NB4 (cell line): ENCODE measurements at regions not wholly inside any gene's neighbourhood (a gene's known extent, or its start where the extent isn't known, plus 50 kb on each side); places are given as distances from the start of the nearest gene placed in this dataset.

ENCODE experiments used
- DNase-seq: peaks from one replicate; pipeline ENCODE4 v3.0.0; 2010; ENCODE audit warnings: low read depth
- H3K4me3 ChIP-seq: one replicate; pipeline ENCODE4 v1.5.1; 2011; ENCODE audit warnings: mild to moderate bottlenecking, low read depth, low read length, moderate library complexity
- MYC ChIP-seq: IDR thresholded peaks from 2 replicates; pipeline ENCODE4 v1.6.1; 2011; ENCODE audit warnings: low read depth, low read length
- POLR2A ChIP-seq: IDR thresholded peaks from 2 replicates; pipeline ENCODE4 v1.6.1; 2011; ENCODE audit warnings: mild to moderate bottlenecking; ENCODE audit not compliant: insufficient read length; ENCODE audit errors: extremely low read depth
- TF ChIP-seq, protein P1 (sequence below): IDR thresholded peaks from 2 replicates; pipeline ENCODE4 v1.6.1; 2011; ENCODE audit warnings: low read depth, low read length
- TF ChIP-seq, protein P2 (sequence below): IDR thresholded peaks from one replicate; pipeline ENCODE4 v1.5.1; 2012; ENCODE audit warnings: low read depth, low read length

DNA sequence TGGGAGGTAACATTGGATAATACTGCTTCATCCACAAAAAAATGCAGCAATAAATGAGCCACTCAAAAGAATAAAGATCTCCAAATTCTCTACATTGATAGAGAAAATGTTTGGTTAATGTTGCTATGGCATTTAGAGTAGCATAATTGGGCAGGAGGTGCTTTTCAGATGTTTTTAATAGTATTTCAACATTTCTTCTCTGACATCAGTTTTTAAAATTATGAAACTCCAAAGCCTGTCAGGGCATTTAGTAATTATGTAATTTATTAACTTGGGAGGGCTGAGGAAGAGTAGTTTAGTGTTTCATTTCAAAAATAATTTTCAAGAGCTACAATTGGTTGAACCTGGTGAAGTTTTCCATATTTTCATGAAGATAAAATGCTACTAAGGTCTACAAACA is 211.3 kb upstream of the INTU start:
- no peak overlapping the region for H3K4me3 ChIP-seq
- no peak for TF ChIP-seq MYC
- no peak for TF ChIP-seq POLR2A
- TF ChIP-seq, protein P1, sequence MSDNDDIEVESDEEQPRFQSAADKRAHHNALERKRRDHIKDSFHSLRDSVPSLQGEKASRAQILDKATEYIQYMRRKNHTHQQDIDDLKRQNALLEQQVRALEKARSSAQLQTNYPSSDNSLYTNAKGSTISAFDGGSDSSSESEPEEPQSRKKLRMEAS: no peak
- TF ChIP-seq, protein P2, sequence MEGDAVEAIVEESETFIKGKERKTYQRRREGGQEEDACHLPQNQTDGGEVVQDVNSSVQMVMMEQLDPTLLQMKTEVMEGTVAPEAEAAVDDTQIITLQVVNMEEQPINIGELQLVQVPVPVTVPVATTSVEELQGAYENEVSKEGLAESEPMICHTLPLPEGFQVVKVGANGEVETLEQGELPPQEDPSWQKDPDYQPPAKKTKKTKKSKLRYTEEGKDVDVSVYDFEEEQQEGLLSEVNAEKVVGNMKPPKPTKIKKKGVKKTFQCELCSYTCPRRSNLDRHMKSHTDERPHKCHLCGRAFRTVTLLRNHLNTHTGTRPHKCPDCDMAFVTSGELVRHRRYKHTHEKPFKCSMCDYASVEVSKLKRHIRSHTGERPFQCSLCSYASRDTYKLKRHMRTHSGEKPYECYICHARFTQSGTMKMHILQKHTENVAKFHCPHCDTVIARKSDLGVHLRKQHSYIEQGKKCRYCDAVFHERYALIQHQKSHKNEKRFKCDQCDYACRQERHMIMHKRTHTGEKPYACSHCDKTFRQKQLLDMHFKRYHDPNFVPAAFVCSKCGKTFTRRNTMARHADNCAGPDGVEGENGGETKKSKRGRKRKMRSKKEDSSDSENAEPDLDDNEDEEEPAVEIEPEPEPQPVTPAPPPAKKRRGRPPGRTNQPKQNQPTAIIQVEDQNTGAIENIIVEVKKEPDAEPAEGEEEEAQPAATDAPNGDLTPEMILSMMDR: no peak
- no peak for DNase-seq

DNA sequence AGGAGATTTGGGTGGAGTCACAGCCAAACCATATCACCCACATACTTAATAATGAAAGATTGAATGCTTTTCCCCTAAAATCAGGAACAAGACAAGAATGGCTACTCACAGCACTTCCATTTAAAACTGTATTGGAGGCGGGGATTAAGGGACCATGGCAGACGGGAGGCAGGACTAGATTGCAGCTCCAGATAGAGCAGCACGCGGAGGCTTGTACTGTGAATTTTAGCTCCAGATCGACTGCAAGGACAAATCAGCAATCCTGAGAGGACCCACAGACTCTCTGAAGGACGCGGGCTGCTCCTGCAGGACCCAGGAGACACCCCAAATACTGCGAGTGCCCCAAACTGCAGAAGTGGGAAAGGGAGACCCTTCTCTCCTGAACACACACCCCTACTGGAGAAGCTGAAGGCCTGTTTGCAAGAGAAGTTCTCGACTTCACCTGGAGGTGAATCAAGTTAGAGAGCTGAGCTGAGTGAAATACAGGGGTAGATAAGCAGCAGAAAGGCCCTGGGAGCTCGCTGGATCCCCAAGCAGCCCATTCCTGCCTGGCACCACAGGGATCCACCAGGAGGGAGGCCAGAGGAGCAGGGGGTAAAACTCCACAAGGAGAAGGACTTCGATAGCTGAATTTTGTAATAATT is 207.4 kb upstream of the INTU start:
- no peak overlapping the region for H3K4me3 ChIP-seq
- TF ChIP-seq POLR2A: no peak
- TF ChIP-seq, protein P2: no peak
- DNase-seq: no peak

DNA sequence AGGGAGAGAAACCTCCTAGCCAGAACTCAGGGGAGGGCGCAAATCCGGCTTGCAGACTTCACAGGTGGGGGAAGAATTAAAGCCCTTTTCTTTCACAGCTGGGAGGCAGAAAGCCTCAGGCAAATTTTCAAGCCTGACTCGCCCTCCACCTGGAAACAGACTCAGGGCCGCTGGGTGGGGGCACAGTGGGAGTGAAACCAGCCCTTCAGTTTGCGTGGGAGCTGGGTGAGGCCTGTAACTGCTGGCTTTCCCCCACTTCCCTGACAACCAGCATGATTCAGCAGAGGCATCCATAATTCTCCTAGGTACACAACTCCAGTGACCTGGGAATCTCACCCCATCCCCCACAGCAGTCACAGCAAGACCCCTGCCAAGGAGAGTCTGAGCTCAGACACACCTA is 206.9 kb upstream of the INTU start:
- no peak for DNase-seq

DNA sequence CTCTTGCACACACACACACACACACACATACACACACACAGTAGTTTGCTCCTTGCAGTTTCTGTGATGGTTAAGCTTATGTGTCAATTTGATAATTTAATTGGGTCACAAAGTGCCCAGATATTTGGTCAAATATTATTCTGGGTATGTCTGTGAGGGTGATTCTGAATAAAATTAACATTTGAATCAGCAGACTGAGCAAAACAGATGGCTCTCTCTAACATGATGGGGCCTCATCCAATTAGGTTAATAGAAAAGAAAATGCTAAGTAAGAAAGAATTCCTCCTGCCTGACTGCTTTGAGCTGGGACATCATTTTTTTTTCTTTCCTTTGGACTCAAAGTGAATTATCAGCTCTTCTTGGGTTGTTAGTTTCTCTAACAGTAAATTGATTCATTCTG is 191.2 kb upstream of the INTU start:
- TF ChIP-seq, protein P2: no peak
- TF ChIP-seq POLR2A: no peak
- TF ChIP-seq, protein P1: no peak
- TF ChIP-seq MYC: no peak
- DNase-seq: no peak

More for the DNA sequence above, 206.9 kb upstream of the INTU start:
- no peak overlapping the region for H3K4me3 ChIP-seq
- TF ChIP-seq MYC: no peak
- TF ChIP-seq POLR2A: no peak
- TF ChIP-seq, protein P2: no peak
- TF ChIP-seq, protein P1: no peak

DNA sequence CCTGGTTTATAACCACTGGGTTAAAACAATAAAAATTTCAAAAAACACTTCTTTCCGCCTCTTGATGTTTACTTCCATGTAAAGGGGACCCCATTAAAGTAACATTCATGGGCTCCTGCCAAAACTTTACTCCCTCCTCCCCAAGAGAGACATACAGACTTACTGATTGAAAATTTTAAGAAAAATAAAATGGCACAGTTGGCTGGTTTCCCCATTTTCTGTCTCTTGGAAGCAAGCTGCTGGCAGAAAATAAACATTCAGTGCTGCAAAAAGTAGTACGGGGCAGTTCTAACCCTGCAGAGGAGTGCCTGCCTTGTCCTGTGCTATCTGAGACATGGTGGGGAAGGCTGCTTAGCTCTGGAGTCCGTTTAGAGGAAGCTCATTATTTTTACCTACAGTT is 187.3 kb upstream of the INTU start:
- no peak overlapping the region for H3K4me3 ChIP-seq
- DNase-seq: no peak
- TF ChIP-seq, protein P2: no peak
- TF ChIP-seq, protein P1: no peak
- no peak for TF ChIP-seq MYC
- TF ChIP-seq POLR2A: no peak

More for the DNA sequence above, 191.2 kb upstream of the INTU start:
- H3K4me3 ChIP-seq: no peak overlapping the region

DNA sequence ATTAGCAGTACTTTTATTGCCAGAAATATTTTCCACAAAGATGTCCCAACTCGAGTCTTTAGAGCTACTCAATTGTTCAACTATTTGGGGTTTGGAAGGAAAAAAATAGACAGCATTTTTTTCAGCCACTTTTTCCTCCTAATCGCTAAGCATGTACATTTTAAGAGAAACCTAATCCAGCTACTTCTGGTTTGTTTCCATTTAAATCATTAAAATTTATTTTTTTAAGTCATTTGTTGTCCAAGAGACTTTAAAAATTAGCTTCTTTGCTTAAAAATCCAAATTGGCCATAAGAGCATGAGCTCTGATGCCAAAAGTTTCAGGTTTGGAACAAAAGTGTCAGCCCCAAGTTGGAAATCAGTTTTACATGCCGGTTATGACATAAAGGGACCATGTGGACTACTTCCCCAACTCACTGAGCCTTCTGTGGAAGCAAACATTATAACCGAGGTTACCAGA is 186.3 kb upstream of the INTU start:
- TF ChIP-seq, protein P2: no peak
- TF ChIP-seq POLR2A (no peak), MYC (no peak)
- TF ChIP-seq, protein P1: no peak
- no peak overlapping the region for H3K4me3 ChIP-seq
- no peak for DNase-seq
